ENCODE measurements at regions not wholly inside any gene's neighbourhood (a gene's known extent, or its start where the extent isn't known, plus 50 kb on each side); places are given as distances from the start of the nearest gene placed in this dataset.
"Not testable (repeated sequence)": the region's sequence is repeated elsewhere in the genome, so short reads cannot be mapped to it uniquely, and the experiment has no call there.

GRCh38 chr12:131293071-131294015, 339.6 kb downstream of the ADGRD1 start:
- DNase-seq: not testable (repeated sequence)

GRCh38 chr12:131294716-131295115, 341.0 kb downstream of the ADGRD1 start:
- DNase-seq: not testable (repeated sequence)

GRCh38 chr12:131295117-131295516, 341.4 kb downstream of the ADGRD1 start:
- not testable (repeated sequence) for DNase-seq

GRCh38 chr12:131295559-131295958, 341.9 kb downstream of the ADGRD1 start:
- not testable (repeated sequence) for DNase-seq

GRCh38 chr12:131296136-131296535, 342.4 kb downstream of the ADGRD1 start:
- not testable (repeated sequence) for DNase-seq

GRCh38 chr12:131296651-131297050, 342.9 kb downstream of the ADGRD1 start:
- DNase-seq: not testable (repeated sequence)

GRCh38 chr12:131298526-131299369, 345.0 kb downstream of the ADGRD1 start:
- not testable (repeated sequence) for DNase-seq

GRCh38 chr12:131299370-131299701, 345.6 kb downstream of the ADGRD1 start:
- DNase-seq: not testable (repeated sequence)

- DNase-seq: not testable (repeated sequence)
Observed at GRCh38 chr12:131303576-131303975, 349.9 kb downstream of the ADGRD1 start.

GRCh38 chr12:131304642-131305041, 350.9 kb downstream of the ADGRD1 start:
- DNase-seq: not testable (repeated sequence)

GRCh38 chr12:131309700-131310099, 356.0 kb downstream of the ADGRD1 start:
- no peak for DNase-seq

GRCh38 chr12:131310227-131310969, 356.7 kb downstream of the ADGRD1 start:
- not testable (repeated sequence) for DNase-seq

- DNase-seq: not testable (repeated sequence)
Observed at GRCh38 chr12:131311279-131311722, 357.6 kb downstream of the ADGRD1 start.

GRCh38 chr12:131311764-131312163, 358.1 kb downstream of the ADGRD1 start:
- no peak for DNase-seq

GRCh38 chr12:131312382-131312781, 358.7 kb downstream of the ADGRD1 start:
- not testable (repeated sequence) for DNase-seq

GRCh38 chr12:131312793-131313545, 359.3 kb downstream of the ADGRD1 start:
- DNase-seq: no peak

GRCh38 chr12:131313635-131314034, 359.9 kb downstream of the ADGRD1 start:
- DNase-seq: no peak

- DNase-seq: no peak
Observed at GRCh38 chr12:131314524-131315090, 360.9 kb downstream of the ADGRD1 start.

GRCh38 chr12:131315601-131316000, 361.9 kb downstream of the ADGRD1 start:
- no peak for DNase-seq

- DNase-seq: no peak
Observed at GRCh38 chr12:131316388-131316787, 362.7 kb downstream of the ADGRD1 start.

GRCh38 chr12:131318045-131318685, 364.5 kb downstream of the ADGRD1 start:
- no peak for DNase-seq

Data from COR-L47 (cell line).